CD4-positive, CD25-positive, alpha-beta regulatory T cell (primary cell): ENCODE measurements at regions not wholly inside any gene's neighbourhood (a gene's known extent, or its start where the extent isn't known, plus 50 kb on each side); places are given as distances from the start of the nearest gene placed in this dataset.

ENCODE experiments used
- ATAC-seq, 2 donors: fragments of 150-1000 bp; cut with Tn5 transposase; one replicate each; pipeline ENCODE4 v1.10.0; 2021; ENCODE audit warnings: low read depth in 2 of 2, moderate number of reproducible peaks in 2 of 2, moderate library complexity in 1 of 2
- DNase-seq, 3 donors: peaks; one replicate each; pipeline versions ENCODE4 v3.0.0 to v3.0.0-alpha.2; 2012 to 2022; ENCODE audit warnings: mixed read lengths in 1 of 3
- H3K27ac ChIP-seq: one replicate; pipeline ENCODE4 v1.7.0; 2013; ENCODE audit warnings: mild to moderate bottlenecking, low read length; ENCODE audit not compliant: insufficient read depth, poor library complexity, severe bottlenecking
- H3K27me3 ChIP-seq: one replicate; pipeline ENCODE4 v1.7.0; 2013; ENCODE audit warnings: low read length; ENCODE audit not compliant: control insufficient read depth, insufficient read depth
- H3K36me3 ChIP-seq: one replicate; pipeline ENCODE4 v1.7.0; 2013; ENCODE audit warnings: mild to moderate bottlenecking, low read length, moderate library complexity; ENCODE audit not compliant: control insufficient read depth, insufficient read depth
- H3K4me1 ChIP-seq: 2 replicates; pipeline ENCODE4 v1.7.0; 2013; ENCODE audit warnings: mild to moderate bottlenecking, low read length; ENCODE audit not compliant: insufficient read depth, control insufficient read depth, poor library complexity, severe bottlenecking
- H3K4me3 ChIP-seq: one replicate; pipeline ENCODE4 v1.7.0; 2013; ENCODE audit warnings: low read depth, mild to moderate bottlenecking, low read length, moderate library complexity
- H3K9me3 ChIP-seq, 2 experiments: 1 replicate in 1 of 2; 2 replicates in 1 of 2; pipeline ENCODE4 v1.7.0; 2013; ENCODE audit warnings: low read length in 2 of 2, mild to moderate bottlenecking in 1 of 2, moderate library complexity in 1 of 2; ENCODE audit not compliant: control insufficient read depth in 2 of 2
- H3K27ac Mint-ChIP-seq, 3 donors: one replicate each; pipeline ENCODE4 v1.8.0; 2020 to 2022; ENCODE audit warnings: mild to moderate bottlenecking in 3 of 3, mixed read lengths in 3 of 3, moderate library complexity in 2 of 3
- H3K27me3 Mint-ChIP-seq: one replicate; pipeline ENCODE4 v1.8.0; 2022; ENCODE audit warnings: mild to moderate bottlenecking, mixed read lengths
- H3K36me3 Mint-ChIP-seq: one replicate; pipeline ENCODE4 v1.8.0; 2020; ENCODE audit warnings: mixed read lengths
- H3K4me1 Mint-ChIP-seq, 4 donors: one replicate each; pipeline ENCODE4 v1.8.0; 2020 to 2022; ENCODE audit warnings: mixed read lengths in 4 of 4, mild to moderate bottlenecking in 1 of 4
- H3K4me3 Mint-ChIP-seq, 4 donors: one replicate each; pipeline ENCODE4 v1.8.0; 2020 to 2022; ENCODE audit warnings: mild to moderate bottlenecking in 4 of 4, mixed read lengths in 4 of 4, moderate library complexity in 3 of 4
- H3K9me3 Mint-ChIP-seq, 7 donors: one replicate each; pipeline ENCODE4 v1.8.0; 2020 to 2022; ENCODE audit warnings: mixed read lengths in 7 of 7, mild to moderate bottlenecking in 3 of 7, moderate library complexity in 2 of 7

GRCh38 chr4:152146244-152146643 lies 385.4 kb upstream of the GATB start:
- H3K4me3 Mint-ChIP-seq, result peak overlapping the region in 1 of 4 donors; percentile 31
- H3K4me3 ChIP-seq, result no peak overlapping the region
- H3K27me3 Mint-ChIP-seq, result peaks cover 20% of the 10 kb centered on the region
- DNase-seq (no peak), ATAC-seq (no peak)
- H3K27ac Mint-ChIP-seq, result no peak overlapping the region
- peaks cover 0 to 2% (median 0%) of the 10 kb centered on the region in 4 donors for H3K4me1 Mint-ChIP-seq
- H3K36me3 ChIP-seq, result no peaks in the 10 kb centered on the region
- H3K9me3 Mint-ChIP-seq, result peaks cover 6 to 37% (median 15%) of the 10 kb centered on the region in 7 donors
- no peaks in the 10 kb centered on the region for H3K27me3 ChIP-seq
- peaks cover 17 to 22% of the 10 kb centered on the region in 2 experiments for H3K9me3 ChIP-seq
- H3K4me1 ChIP-seq, result no peaks in the 10 kb centered on the region
- H3K27ac ChIP-seq, result no peak overlapping the region
- no peaks in the 10 kb centered on the region for H3K36me3 Mint-ChIP-seq

GRCh38 chr4:152143806-152144205 lies 383.0 kb upstream of the GATB start:
- H3K4me3 Mint-ChIP-seq, result no peak overlapping the region
- Histone ChIP-seq H3K4me3 (no peak overlapping the region), H3K9me3 (peaks cover 17 to 22% of the 10 kb centered on the region in 2 experiments), H3K36me3 (no peaks in the 10 kb centered on the region), H3K27ac (no peak overlapping the region), H3K27me3 (no peaks in the 10 kb centered on the region), H3K4me1 (peaks cover under 1% of the 10 kb centered on the region)
- H3K27me3 Mint-ChIP-seq, result peaks cover 15% of the 10 kb centered on the region
- peaks cover 0 to 3% (median 1%) of the 10 kb centered on the region in 4 donors for H3K4me1 Mint-ChIP-seq
- ATAC-seq, result no peak
- H3K9me3 Mint-ChIP-seq, result peaks cover 6 to 37% (median 15%) of the 10 kb centered on the region in 7 donors
- no peak for DNase-seq
- no peak overlapping the region for H3K27ac Mint-ChIP-seq
- no peaks in the 10 kb centered on the region for H3K36me3 Mint-ChIP-seq

GRCh38 chr4:152138451-152138850 lies 377.6 kb upstream of the GATB start:
- no peaks in the 10 kb centered on the region for H3K9me3 ChIP-seq
- H3K27ac Mint-ChIP-seq, result no peak overlapping the region
- peaks cover 7% of the 10 kb centered on the region for H3K4me1 ChIP-seq
- peaks cover 0 to 26% (median 12%) of the 10 kb centered on the region in 4 donors for H3K4me1 Mint-ChIP-seq
- peaks cover 23% of the 10 kb centered on the region for H3K27me3 Mint-ChIP-seq
- peak in 1 of 3 donors; percentile 49 for DNase-seq
- H3K4me3 Mint-ChIP-seq, result no peak overlapping the region
- no peak overlapping the region for H3K27ac ChIP-seq
- no peaks in the 10 kb centered on the region for H3K36me3 Mint-ChIP-seq
- no peaks in the 10 kb centered on the region for H3K27me3 ChIP-seq
- peak; percentile 46 to 60 for ATAC-seq
- peaks cover 0 to 10% (median 2%) of the 10 kb centered on the region in 7 donors for H3K9me3 Mint-ChIP-seq
- H3K4me3 ChIP-seq, result no peak overlapping the region
- no peaks in the 10 kb centered on the region for H3K36me3 ChIP-seq

GRCh38 chr4:152132776-152133175 lies 372.0 kb upstream of the GATB start:
- peaks cover 17% of the 10 kb centered on the region for H3K27me3 Mint-ChIP-seq
- DNase-seq (no peak), ATAC-seq (no peak)
- no peak overlapping the region for H3K27ac Mint-ChIP-seq
- Histone ChIP-seq H3K9me3 (no peaks in the 10 kb centered on the region), H3K36me3 (no peaks in the 10 kb centered on the region), H3K27me3 (peaks cover 3% of the 10 kb centered on the region), H3K27ac (no peak overlapping the region), H3K4me1 (no peaks in the 10 kb centered on the region), H3K4me3 (no peak overlapping the region)
- peaks cover 3% of the 10 kb centered on the region for H3K36me3 Mint-ChIP-seq
- peaks cover 0 to 12% (median 2%) of the 10 kb centered on the region in 7 donors for H3K9me3 Mint-ChIP-seq
- H3K4me3 Mint-ChIP-seq, result peak overlapping the region in 1 of 4 donors; percentile 58
- H3K4me1 Mint-ChIP-seq, result peaks cover 6 to 26% (median 7%) of the 10 kb centered on the region in 4 donors

- Mint-ChIP-seq H3K4me3 (no peak overlapping the region), H3K4me1 (peaks cover 15 to 37% (median 21%) of the 10 kb centered on the region in 4 donors), H3K9me3 (peaks cover 5 to 24% (median 11%) of the 10 kb centered on the region in 7 donors), H3K36me3 (peaks cover 9% of the 10 kb centered on the region), H3K27me3 (peaks cover 32% of the 10 kb centered on the region), H3K27ac (peak overlapping the region in 1 of 3 donors; percentile 5)
- H3K27me3 ChIP-seq, result peaks cover 3% of the 10 kb centered on the region
- H3K4me3 ChIP-seq, result no peak overlapping the region
- H3K27ac ChIP-seq, result no peak overlapping the region
- no peak for ATAC-seq
- H3K9me3 ChIP-seq, result peaks cover 0 to 5% of the 10 kb centered on the region in 2 experiments
- no peaks in the 10 kb centered on the region for H3K36me3 ChIP-seq
- DNase-seq, result no peak
- H3K4me1 ChIP-seq, result no peaks in the 10 kb centered on the region
These were observed 367.5 kb upstream of the GATB start for GRCh38 chr4:152128356-152128755.

GRCh38 chr4:152126238-152126637 lies 365.4 kb upstream of the GATB start:
- Histone ChIP-seq H3K4me1 (no peaks in the 10 kb centered on the region), H3K27ac (no peak overlapping the region), H3K27me3 (no peaks in the 10 kb centered on the region), H3K9me3 (peaks cover 0 to 14% of the 10 kb centered on the region in 2 experiments), H3K36me3 (no peaks in the 10 kb centered on the region), H3K4me3 (no peak overlapping the region)
- Mint-ChIP-seq H3K4me1 (peaks cover 15 to 37% (median 19%) of the 10 kb centered on the region in 4 donors), H3K36me3 (peaks cover 12% of the 10 kb centered on the region), H3K4me3 (peak overlapping the region in 3 of 4 donors; percentile 9 to 54 (median 10)), H3K27ac (peak overlapping the region in 1 of 3 donors; percentile 45), H3K27me3 (peaks cover 32% of the 10 kb centered on the region), H3K9me3 (peaks cover 6 to 29% (median 13%) of the 10 kb centered on the region in 7 donors)
- DNase-seq (no peak), ATAC-seq (no peak)

- Mint-ChIP-seq H3K4me1 (peaks cover 28 to 47% (median 30%) of the 10 kb centered on the region in 4 donors), H3K9me3 (peaks cover 2 to 12% (median 5%) of the 10 kb centered on the region in 7 donors), H3K27me3 (peaks cover 10% of the 10 kb centered on the region), H3K36me3 (peaks cover 3% of the 10 kb centered on the region), H3K4me3 (no peak overlapping the region), H3K27ac (no peak overlapping the region)
- Histone ChIP-seq H3K9me3 (peaks cover 0 to 9% of the 10 kb centered on the region in 2 experiments), H3K36me3 (no peaks in the 10 kb centered on the region), H3K4me3 (no peak overlapping the region), H3K27me3 (no peaks in the 10 kb centered on the region), H3K27ac (no peak overlapping the region), H3K4me1 (peaks cover 22% of the 10 kb centered on the region)
- ATAC-seq (no peak), DNase-seq (no peak)
These were observed 358.2 kb upstream of the GATB start for GRCh38 chr4:152118819-152119553.
